GM21723 (cell line): ENCODE measurements at regions not wholly inside any gene's neighbourhood (a gene's known extent, or its start where the extent isn't known, plus 50 kb on each side); places are given as distances from the start of the nearest gene placed in this dataset.

Source experiments
- ATAC-seq: cut with Tn5 transposase; IDR thresholded peaks from one replicate; pipeline ENCODE4 v1.9.1; 2021; ENCODE audit warnings: mild to moderate bottlenecking, moderate library complexity; ENCODE audit not compliant: unreplicated experiment

DNA sequence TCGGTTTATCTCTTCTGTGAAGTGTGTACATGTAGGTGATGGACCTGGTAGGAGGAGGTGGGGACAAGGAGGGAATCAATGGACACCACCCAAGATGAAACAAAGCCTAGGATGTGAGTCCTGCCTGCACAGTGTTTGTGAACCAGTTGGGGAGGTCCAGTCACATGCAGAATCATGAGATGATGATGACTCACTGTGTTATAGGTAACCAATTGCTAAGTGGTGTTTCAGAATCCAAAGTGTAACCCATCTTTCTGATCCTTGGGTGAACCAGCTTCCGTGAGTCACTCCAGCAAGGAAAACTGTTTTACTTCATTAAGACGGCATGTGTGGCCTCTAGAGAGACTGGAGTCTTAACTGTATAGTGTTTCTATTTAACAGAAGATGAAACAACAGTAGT lies 57.9 kb upstream of the HPF1 start:
- ATAC-seq: no peak

DNA sequence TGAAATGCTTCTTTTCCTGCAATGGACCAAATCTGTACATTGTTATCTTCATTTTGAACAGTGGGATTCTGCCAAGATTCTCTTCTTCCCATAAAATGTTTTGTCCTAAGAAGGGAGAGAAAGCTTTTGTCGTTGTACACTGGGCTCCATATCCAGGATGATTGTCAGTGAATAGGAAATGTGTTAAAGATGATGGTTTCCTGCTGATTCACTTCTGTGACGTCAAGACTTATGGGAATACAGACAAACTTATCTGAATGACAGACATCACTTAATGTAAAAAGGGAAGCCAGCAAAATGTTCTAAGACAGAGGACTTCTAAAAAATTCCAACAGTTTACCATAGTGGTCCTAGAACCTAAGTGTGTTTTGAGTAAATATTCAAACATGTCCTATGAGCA lies 53.7 kb upstream of the HPF1 start:
- no peak for ATAC-seq

DNA sequence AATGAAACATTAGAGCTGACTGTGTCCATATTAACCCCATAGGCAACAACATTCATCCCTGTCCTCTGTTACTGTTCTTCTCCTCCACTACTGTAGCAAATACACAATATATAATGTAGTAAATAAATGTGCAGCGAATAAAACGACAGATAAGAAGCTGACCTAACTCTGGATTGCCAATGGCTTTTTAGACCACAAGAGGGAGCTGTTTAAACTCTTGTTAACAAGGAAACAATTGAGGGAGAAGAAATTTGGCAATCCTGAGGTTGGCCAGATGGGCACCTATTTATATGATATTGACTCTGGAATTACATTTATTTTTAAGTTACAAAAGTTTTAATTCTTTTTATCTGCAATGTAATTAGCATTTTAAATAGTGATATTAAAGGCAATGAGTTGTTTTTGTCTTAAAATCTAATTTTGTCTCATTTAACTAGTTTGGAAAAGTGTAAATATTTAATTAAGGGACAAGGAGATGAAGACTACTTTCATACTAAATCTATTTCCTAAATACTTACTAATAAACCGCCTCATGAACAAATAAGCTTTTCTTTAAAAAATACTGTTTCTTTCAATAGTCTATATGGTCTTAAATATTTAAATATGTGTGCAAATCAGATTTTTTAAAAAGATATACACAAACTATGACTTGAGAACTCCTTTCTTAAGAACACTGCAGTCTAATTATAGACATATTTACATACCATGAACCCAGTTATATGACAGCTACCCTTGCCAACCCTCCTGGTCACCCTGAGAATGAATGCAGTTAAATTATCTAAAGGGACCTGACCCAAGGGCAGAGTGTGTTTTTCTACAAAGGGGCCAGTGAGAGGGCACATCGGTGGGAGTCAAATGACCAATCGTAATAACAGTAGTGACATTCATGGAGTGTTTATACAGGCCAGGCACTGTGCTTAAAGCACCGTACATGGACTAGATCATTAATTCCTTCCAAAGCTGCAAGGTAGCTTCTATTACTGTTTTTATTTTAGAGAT lies 52.9 kb upstream of the HPF1 start:
- ATAC-seq: peak; percentile 66

DNA sequence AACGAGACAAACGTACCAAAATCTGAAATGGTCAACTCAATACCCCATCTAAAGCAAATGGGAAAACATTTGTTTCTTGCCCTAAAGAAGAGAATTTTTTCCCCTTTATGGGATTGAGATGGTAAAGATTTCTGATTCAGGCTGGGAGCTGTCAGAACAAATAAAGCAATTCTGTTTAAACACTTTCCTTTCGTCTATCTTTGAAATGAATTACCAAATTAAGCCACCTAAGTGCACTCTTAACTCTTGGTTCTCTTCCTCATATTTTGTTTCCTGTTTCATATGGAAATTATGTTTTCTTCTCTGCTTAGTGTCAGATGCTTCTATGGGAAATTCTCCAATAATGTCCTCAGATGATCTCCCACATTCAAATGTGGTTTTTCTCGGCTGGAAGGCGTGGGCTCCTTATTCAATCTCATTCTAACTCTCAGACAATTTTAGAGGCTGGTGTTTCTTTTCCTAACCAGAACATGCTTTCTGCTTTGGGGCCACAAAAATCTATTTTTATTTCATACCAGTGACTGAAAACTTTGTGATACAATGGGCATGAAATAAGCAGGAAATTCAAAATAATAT lies 50.3 kb upstream of the HPF1 start:
- ATAC-seq: no peak
